GM12878 (cell line): ENCODE measurements at regions not wholly inside any gene's neighbourhood (a gene's known extent, or its start where the extent isn't known, plus 50 kb on each side); places are given as distances from the start of the nearest gene placed in this dataset.

Experiments used
- ATAC-seq: fragments of 200-7000 bp; cut with Tn5 transposase; 3 replicates; pipeline ENCODE4 v1.9.1; 2020; ENCODE audit warnings: mild to moderate bottlenecking, moderate library complexity
- BruUV-seq: library from RNA; stranded (reverse); fragments of 400-500 nt; replicated peaks from 2 replicates; lab custom pipeline; 2021; lab: Mats Ljungman, UMichigan
- CTCF ChIA-PET: fragments of 300-600 bp; sonication (Branson Sonifier 250); formaldehyde crosslinking; extraction: SDS; loops from one replicate; lab custom pipeline; 2021; ENCODE audit warnings: inconsistent platforms; lab: Yijun Ruan, JAX
- POLR2A ChIA-PET: fragments of 350-600 bp; formaldehyde crosslinking; extraction: SDS; loops from one replicate; lab custom pipeline; 2021; ENCODE audit warnings: inconsistent platforms; lab: Charles Lee
- RAD21 ChIA-PET: fragments of 300-600 bp; sonication (Branson Sonifier 250); formaldehyde crosslinking; loops from one replicate; lab custom pipeline; 2023; ENCODE audit warnings: antibody characterized with exemption; ENCODE audit not compliant: unreplicated experiment; lab: Charles Lee
- SMC1A ChIA-PET: fragments of 300-600 bp; sonication (Branson Sonifier 250); formaldehyde crosslinking; loops from one replicate; lab custom pipeline; 2023; ENCODE audit not compliant: unreplicated experiment, uncharacterized antibody; lab: Charles Lee
- DNase-seq: peaks from one replicate; pipeline ENCODE4 v3.0.0-alpha.2; 2011; ENCODE audit warnings: low read depth, low spot score
- FAIRE-seq: peaks from 3 replicates; lab custom pipeline; 2011; peaks lifted over from hg19 to GRCh38; lab: Jason Lieb, UNC
- H2AFZ ChIP-seq: 2 replicates; pipeline ENCODE4 v1.6.0; 2011; ENCODE audit warnings: low read depth, low read length, control low read depth; ENCODE audit not compliant: control insufficient read depth
- H3K27ac ChIP-seq: 2 replicates; pipeline ENCODE4 v1.5.1; 2011; ENCODE audit warnings: control low read depth; ENCODE audit not compliant: control insufficient read depth, insufficient read depth
- H3K27me3 ChIP-seq, 2 experiments: replicated peaks in 1 of 2; 2 replicates each; pipeline versions ENCODE4 v1.6.0 to v1.6.1; 2011; ENCODE audit warnings: low read length in 1 of 2; ENCODE audit not compliant: control insufficient read depth in 2 of 2, insufficient read depth in 2 of 2
- H3K36me3 ChIP-seq, 2 experiments: 2 replicates each; pipeline ENCODE4 v1.5.1; 2011; ENCODE audit warnings: low read length in 1 of 2; ENCODE audit not compliant: control insufficient read depth in 2 of 2, insufficient read depth in 2 of 2
- H3K4me1 ChIP-seq: 2 replicates; pipeline ENCODE4 v1.6.1; 2011; ENCODE audit warnings: mild to moderate bottlenecking, low read length, moderate library complexity, mixed read lengths; ENCODE audit not compliant: control insufficient read depth, insufficient read depth
- H3K4me2 ChIP-seq: 2 replicates; pipeline ENCODE4 v1.6.0; 2011; ENCODE audit warnings: control low read depth; ENCODE audit not compliant: control insufficient read depth, insufficient read depth
- H3K4me3 ChIP-seq: fragments of 200-600 bp; sonication (generic); 2 replicates; pipeline ENCODE4 v1.5.1; 2016
- H3K79me2 ChIP-seq: 2 replicates; pipeline ENCODE4 v1.6.0; 2011; ENCODE audit warnings: low read length; ENCODE audit not compliant: control insufficient read depth, insufficient read depth
- H3K9ac ChIP-seq: 2 replicates; pipeline ENCODE4 v1.8.0; 2011; ENCODE audit warnings: low read length, control low read depth, mixed read lengths; ENCODE audit not compliant: control insufficient read depth, insufficient read depth
- H3K9me3 ChIP-seq: replicated peaks from 3 replicates; pipeline ENCODE4 v1.5.1; 2011; ENCODE audit warnings: mild to moderate bottlenecking, low read length; ENCODE audit not compliant: control insufficient read depth, insufficient read depth
- H4K20me1 ChIP-seq: 2 replicates; pipeline ENCODE4 v1.6.0; 2011; ENCODE audit not compliant: control insufficient read depth, insufficient read depth
- MYB ChIP-seq: fragments of 150-350 bp; IDR thresholded peaks from 2 replicates; pipeline ENCODE4 v1.6.1; 2014; ENCODE audit warnings: mild to moderate bottlenecking, low read depth, low read length, borderline replicate concordance
- NFYB ChIP-seq: IDR thresholded peaks from 2 replicates; pipeline ENCODE4 v1.6.1; 2011; ENCODE audit warnings: low read depth, mild to moderate bottlenecking, low read length, improper control_type of control experiment, moderate library complexity; ENCODE audit not compliant: insufficient read depth
- TCF7 ChIP-seq: IDR thresholded peaks from 2 replicates; pipeline ENCODE4 v1.6.1; 2014; ENCODE audit warnings: antibody characterized with exemption, borderline replicate concordance
- ZBTB33 ChIP-seq: fragments of 450-650 bp; IDR thresholded peaks from 2 replicates; pipeline ENCODE4 v1.6.1; 2017; ENCODE audit warnings: mild to moderate bottlenecking
- WGBS: methylation state at CpG from one replicate; pipeline ENCODE4 v1.1.6; 2016; ENCODE audit warnings: low lambda C conversion rate; ENCODE audit not compliant: insufficient replicate concordance, insufficient coverage; ENCODE audit errors: missing lambda C conversion rate; 5-methylcytosine and 5-hydroxymethylcytosine counted together
- in situ Hi-C: fragments of 300-500 bp; cut with MboI; formaldehyde crosslinking; loops from 9 replicates; pipeline ENCODE4 v1.14.3; 2018; ENCODE audit warnings: mixed read lengths
- intact Hi-C: fragments of 100-400 bp; cut with micrococcal nuclease; formaldehyde crosslinking; loops from one replicate; pipeline ENCODE4 v1.14.2; 2022; ENCODE audit not compliant: unreplicated experiment

- no TSS peak for BruUV-seq
- ChIA-PET SMC1A (interaction anchor here (0.9 kb wide), 1 partner anchor 28 kb away, joined by 3 read pairs; no protein-coding TSS in a partner anchor), RAD21 (no interaction called here), POLR2A (no interaction called here), CTCF (interaction anchor here (1.3 to 1.5 kb wide), 3 partner anchors 13 to 41 kb away, joined by 3 to 6 read pairs (median 3); no protein-coding TSS in a partner anchor)
- Histone ChIP-seq H3K4me3 (no peak overlapping the region), H3K4me2 (no peak overlapping the region), H3K79me2 (no peaks in the 10 kb centered on the region), H3K27me3 (no peaks in the 10 kb centered on the region), H3K9ac (no peak overlapping the region), H3K4me1 (no peaks in the 10 kb centered on the region), H2AFZ (no peak overlapping the region), H3K9me3 (no peaks in the 10 kb centered on the region), H3K36me3 (no peaks in the 10 kb centered on the region), H3K27ac (no peak overlapping the region), H4K20me1 (no peaks in the 10 kb centered on the region)
- intact Hi-C loops, result no loop called here
- 55% methylated on average over 4 of the region's 4 CpGs for WGBS
- in situ Hi-C loops, result no loop called here
- FAIRE-seq (no peak), DNase-seq (no peak), ATAC-seq (no peak)
- no peak for TF ChIP-seq ZBTB33
- no peak for TF ChIP-seq TCF7
Measured at GRCh38 chr6:63452125-63452524, 120.2 kb upstream of the LOC128125822 start.

GRCh38 chr6:63456734-63457133 lies 115.5 kb upstream of the LOC128125822 start:
- H4K20me1 ChIP-seq, result no peaks in the 10 kb centered on the region
- no peaks in the 10 kb centered on the region for H3K9me3 ChIP-seq
- no peak overlapping the region for H3K4me3 ChIP-seq
- CTCF ChIA-PET, result no interaction called here
- no peaks in the 10 kb centered on the region for H3K4me1 ChIP-seq
- DNase-seq (no peak), FAIRE-seq (no peak), ATAC-seq (no peak)
- RAD21 ChIA-PET, result no interaction called here
- H3K36me3 ChIP-seq, result no peaks in the 10 kb centered on the region
- H3K27me3 ChIP-seq, result no peaks in the 10 kb centered on the region
- intact Hi-C loops, result no loop called here
- no peak overlapping the region for H3K4me2 ChIP-seq
- in situ Hi-C loops, result no loop called here
- TF ChIP-seq NFYB (no peak), MYB (no peak)
- POLR2A ChIA-PET, result no interaction called here
- no peak overlapping the region for H3K27ac ChIP-seq
- no peak overlapping the region for H2AFZ ChIP-seq
- SMC1A ChIA-PET, result no interaction called here
- H3K9ac ChIP-seq, result no peak overlapping the region
- H3K79me2 ChIP-seq, result no peaks in the 10 kb centered on the region
- BruUV-seq, result no TSS peak
